ENCODE measurements at regions not wholly inside any gene's neighbourhood (a gene's known extent, or its start where the extent isn't known, plus 50 kb on each side); places are given as distances from the start of the nearest gene placed in this dataset.

DNA sequence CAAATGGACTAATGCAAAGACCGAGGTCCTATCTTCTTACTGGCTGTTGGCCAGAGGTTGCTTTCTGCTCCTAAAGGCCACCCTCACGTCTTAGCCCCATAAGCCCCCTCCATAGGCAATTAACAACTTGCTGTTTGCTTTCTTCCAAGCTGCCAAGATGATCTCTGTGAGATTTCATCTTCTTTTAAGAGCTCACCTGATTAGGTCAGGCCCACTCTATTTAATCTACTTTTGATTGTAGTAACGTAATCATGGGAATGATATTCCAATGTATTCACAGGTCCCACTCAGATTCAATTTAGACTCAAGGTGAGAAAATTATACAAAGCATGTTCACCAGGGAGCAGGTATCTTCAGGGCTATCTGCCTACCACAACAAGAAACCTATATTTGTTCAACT lies 84.4 kb upstream of the RAD23B start (continued):
- TF ChIP-seq MAX (IDR thresholded peaks at IDR 0.05), result no peak
